8988T (cell line): ENCODE measurements at regions not wholly inside any gene's neighbourhood (a gene's known extent, or its start where the extent isn't known, plus 50 kb on each side); places are given as distances from the start of the nearest gene placed in this dataset.
"Not testable (repeated sequence)": the region's sequence is repeated elsewhere in the genome, so short reads cannot be mapped to it uniquely, and the experiment has no call there.

Experiments used
- DNase-seq: peaks from one replicate; pipeline ENCODE4 v3.0.0; 2011

- no peak for DNase-seq
These were observed 256.4 kb upstream of the IRX1 start for GRCh38 chr5:3339092-3339797.

- DNase-seq = no peak
These were observed 257.7 kb upstream of the IRX1 start for GRCh38 chr5:3337812-3338541.

GRCh38 chr5:3336666-3337065 is 259.0 kb upstream of the IRX1 start:
- DNase-seq = no peak

GRCh38 chr5:3335301-3335700 is 260.3 kb upstream of the IRX1 start:
- no peak for DNase-seq

- no peak for DNase-seq
These were observed 261.8 kb upstream of the IRX1 start for GRCh38 chr5:3333836-3334235.

- no peak for DNase-seq
These were observed 262.5 kb upstream of the IRX1 start for GRCh38 chr5:3333105-3333504.

GRCh38 chr5:3331819-3332218 is 263.8 kb upstream of the IRX1 start:
- no peak for DNase-seq

- DNase-seq = no peak
These were observed 265.2 kb upstream of the IRX1 start for GRCh38 chr5:3330442-3330841.

- DNase-seq = no peak
These were observed 266.2 kb upstream of the IRX1 start for GRCh38 chr5:3329427-3329826.

- DNase-seq = no peak
These were observed 268.8 kb upstream of the IRX1 start for GRCh38 chr5:3326841-3327232.

- no peak for DNase-seq
These were observed 269.4 kb upstream of the IRX1 start for GRCh38 chr5:3325972-3326840.

GRCh38 chr5:3325201-3325971 is 270.2 kb upstream of the IRX1 start:
- no peak for DNase-seq

GRCh38 chr5:3324421-3325101 is 271.1 kb upstream of the IRX1 start:
- DNase-seq = no peak

- not testable (repeated sequence) for DNase-seq
These were observed 271.7 kb upstream of the IRX1 start for GRCh38 chr5:3323966-3324365.

GRCh38 chr5:3323144-3323543 is 272.5 kb upstream of the IRX1 start:
- no peak for DNase-seq

- no peak for DNase-seq
These were observed 273.0 kb upstream of the IRX1 start for GRCh38 chr5:3322642-3323041.

GRCh38 chr5:3321923-3322322 is 273.7 kb upstream of the IRX1 start:
- DNase-seq = no peak

- no peak for DNase-seq
These were observed 274.4 kb upstream of the IRX1 start for GRCh38 chr5:3321119-3321760.

GRCh38 chr5:3320317-3320875 is 275.2 kb upstream of the IRX1 start:
- no peak for DNase-seq

GRCh38 chr5:3317051-3317795 is 278.4 kb upstream of the IRX1 start:
- DNase-seq = no peak

GRCh38 chr5:3313569-3313968 is 282.1 kb upstream of the IRX1 start:
- no peak for DNase-seq
